Upper lobe of left lung (tissue), 4 donors: ENCODE measurements at regions not wholly inside any gene's neighbourhood (a gene's known extent, or its start where the extent isn't known, plus 50 kb on each side); places are given as distances from the start of the nearest gene placed in this dataset.

Experiments used
- EP300 ChIP-seq, 4 donors: sonication (generic); formaldehyde crosslinking; IDR thresholded peaks; one replicate each; pipeline ENCODE4 v1.5.1; 2017; ENCODE audit warnings: antibody characterized with exemption in 4 of 4, control low read depth in 2 of 4
- POLR2AphosphoS5 ChIP-seq, 2 donors: sonication (generic); formaldehyde crosslinking; IDR thresholded peaks; one replicate each; pipeline ENCODE4 v1.5.1; 2017; ENCODE audit warnings: antibody characterized with exemption in 2 of 2
- TF ChIP-seq, protein P1 (sequence below), 6 experiments: fragments of 450-650 bp in 4 of 6; fragments of 200-600 bp in 2 of 6; sonication (generic) in 2 of 6; IDR thresholded peaks; one replicate each; pipeline ENCODE4 v1.5.1; 2016 to 2019; ENCODE audit warnings: antibody characterized with exemption in 6 of 6

DNA sequence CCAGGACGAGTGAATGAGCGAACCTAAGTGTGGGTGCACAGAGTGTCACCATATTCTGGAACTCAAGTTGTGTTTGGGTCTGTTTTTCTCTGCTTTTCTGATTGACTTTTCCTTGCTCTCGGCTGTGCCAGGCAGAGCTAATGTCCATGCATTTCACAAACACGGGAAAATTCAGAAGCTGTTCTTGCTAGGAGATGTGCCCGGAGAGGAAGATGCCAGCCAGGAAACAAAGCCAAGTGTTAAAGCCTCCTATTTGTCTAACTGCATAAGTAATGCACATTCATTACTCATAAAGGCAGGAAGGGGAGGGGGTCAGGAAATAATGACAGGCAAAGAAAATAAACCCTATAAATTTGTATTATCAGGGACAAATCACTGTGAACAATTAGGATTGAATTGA is 250.4 kb upstream of the SFSWAP start:
- TF ChIP-seq, protein P1, sequence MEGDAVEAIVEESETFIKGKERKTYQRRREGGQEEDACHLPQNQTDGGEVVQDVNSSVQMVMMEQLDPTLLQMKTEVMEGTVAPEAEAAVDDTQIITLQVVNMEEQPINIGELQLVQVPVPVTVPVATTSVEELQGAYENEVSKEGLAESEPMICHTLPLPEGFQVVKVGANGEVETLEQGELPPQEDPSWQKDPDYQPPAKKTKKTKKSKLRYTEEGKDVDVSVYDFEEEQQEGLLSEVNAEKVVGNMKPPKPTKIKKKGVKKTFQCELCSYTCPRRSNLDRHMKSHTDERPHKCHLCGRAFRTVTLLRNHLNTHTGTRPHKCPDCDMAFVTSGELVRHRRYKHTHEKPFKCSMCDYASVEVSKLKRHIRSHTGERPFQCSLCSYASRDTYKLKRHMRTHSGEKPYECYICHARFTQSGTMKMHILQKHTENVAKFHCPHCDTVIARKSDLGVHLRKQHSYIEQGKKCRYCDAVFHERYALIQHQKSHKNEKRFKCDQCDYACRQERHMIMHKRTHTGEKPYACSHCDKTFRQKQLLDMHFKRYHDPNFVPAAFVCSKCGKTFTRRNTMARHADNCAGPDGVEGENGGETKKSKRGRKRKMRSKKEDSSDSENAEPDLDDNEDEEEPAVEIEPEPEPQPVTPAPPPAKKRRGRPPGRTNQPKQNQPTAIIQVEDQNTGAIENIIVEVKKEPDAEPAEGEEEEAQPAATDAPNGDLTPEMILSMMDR (IDR thresholded peaks at IDR 0.05) = no peak
- TF ChIP-seq EP300 (IDR thresholded peaks at IDR 0.05) (no peak), POLR2AphosphoS5 (IDR thresholded peaks at IDR 0.05) (no peak)
